ENCODE measurements at regions not wholly inside any gene's neighbourhood (a gene's known extent, or its start where the extent isn't known, plus 50 kb on each side); places are given as distances from the start of the nearest gene placed in this dataset.

DNA sequence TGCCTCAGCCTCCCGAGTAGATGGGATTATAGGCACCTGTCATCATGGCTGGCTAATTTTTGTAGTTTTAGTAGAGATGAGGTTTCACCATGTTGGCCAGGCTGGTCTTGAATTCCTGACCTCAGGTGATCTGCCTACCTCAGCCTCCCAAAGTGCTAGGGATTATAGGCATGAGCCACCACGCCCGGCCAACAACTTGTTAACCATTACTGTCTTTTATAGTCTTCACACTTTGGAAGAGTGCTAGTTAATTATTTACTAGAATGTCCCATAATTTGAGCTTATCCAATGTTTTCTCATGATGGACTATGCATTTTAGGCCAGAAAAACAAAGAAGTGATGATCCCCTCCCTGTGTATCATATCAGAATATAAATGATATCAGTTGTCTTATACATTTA is 288.6 kb upstream of the CBLB start:
- TF ChIP-seq TAF1 (IDR thresholded peaks at IDR 0.05; ENCODE audit: borderline replicate concordance, low read depth, low read length) (no peak), POLR2AphosphoS5 (IDR thresholded peaks at IDR 0.05; ENCODE audit: low read depth, low read length) (no peak), POLR2A (IDR thresholded peaks at IDR 0.05; ENCODE audit: low read depth, low read length) (no peak)
- no peak for DNase-seq (ENCODE audit: insufficient read length)

GRCh38 chr3:106160396-106160795 is 291.6 kb upstream of the CBLB start:
- DNase-seq (ENCODE audit: insufficient read length) (no peak), FAIRE-seq (no peak)
- TF ChIP-seq POLR2AphosphoS5 (IDR thresholded peaks at IDR 0.05; ENCODE audit: low read depth, low read length), result no peak

More for the DNA sequence above, 288.6 kb upstream of the CBLB start:
- FAIRE-seq, result no peak

DNA sequence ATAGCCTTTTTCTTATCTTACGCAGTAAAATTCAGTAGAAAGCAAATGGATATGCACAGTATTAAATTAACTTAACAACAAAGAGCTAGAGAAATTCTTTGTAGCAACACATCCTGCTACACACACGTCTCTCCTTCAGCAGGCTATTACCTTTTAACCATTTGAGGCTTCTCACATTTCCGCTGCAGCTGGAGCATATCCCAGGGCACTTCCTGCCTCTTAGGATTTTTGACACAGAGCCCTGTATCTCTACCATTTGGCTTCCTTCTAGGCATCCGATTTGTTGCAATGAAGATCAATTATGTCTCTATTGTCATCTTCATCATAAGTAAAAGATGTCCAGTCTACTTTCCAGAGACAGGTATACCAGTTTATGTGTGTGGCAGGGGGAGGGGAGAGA is 292.4 kb upstream of the CBLB start:
- TF ChIP-seq POLR2A (IDR thresholded peaks at IDR 0.05; ENCODE audit: low read depth, low read length), result no peak
- no peak for TF ChIP-seq TAF1 (IDR thresholded peaks at IDR 0.05; ENCODE audit: borderline replicate concordance, low read depth, low read length)
- TF ChIP-seq POLR2AphosphoS5 (IDR thresholded peaks at IDR 0.05; ENCODE audit: low read depth, low read length), result no peak
- DNase-seq (ENCODE audit: insufficient read length) (no peak), FAIRE-seq (no peak)

DNA sequence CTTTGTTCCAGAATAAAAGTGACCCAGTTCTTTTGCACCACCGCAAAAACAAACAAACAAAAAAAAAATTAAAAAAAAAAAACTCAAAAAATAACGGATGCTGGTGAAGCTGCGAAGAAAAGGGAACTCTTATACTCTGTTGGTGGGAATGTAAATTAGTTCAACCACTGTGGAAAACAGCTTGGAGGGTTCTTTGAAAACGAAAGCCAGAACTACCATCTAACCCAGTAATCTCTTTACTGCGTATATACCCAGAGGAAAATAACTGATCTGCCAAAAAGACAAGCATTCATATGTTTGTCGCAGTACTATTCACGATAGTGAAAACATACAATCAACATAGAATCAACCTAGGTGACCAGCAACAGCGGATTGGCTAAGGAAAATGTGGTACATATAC is 298.9 kb upstream of the CBLB start:
- DNase-seq (ENCODE audit: insufficient read length) (no peak), FAIRE-seq (no peak)
- no peak for TF ChIP-seq POLR2AphosphoS5 (IDR thresholded peaks at IDR 0.05; ENCODE audit: low read depth, low read length)
- no peak for TF ChIP-seq TAF1 (IDR thresholded peaks at IDR 0.05; ENCODE audit: borderline replicate concordance, low read depth, low read length)
- TF ChIP-seq POLR2A (IDR thresholded peaks at IDR 0.05; ENCODE audit: low read depth, low read length), result no peak

GRCh38 chr3:106168962-106169750 is 300.3 kb upstream of the CBLB start:
- DNase-seq (ENCODE audit: insufficient read length) (no peak), FAIRE-seq (no peak)
- TF ChIP-seq POLR2AphosphoS5 (IDR thresholded peaks at IDR 0.05; ENCODE audit: low read depth, low read length), result no peak
- TF ChIP-seq POLR2A (IDR thresholded peaks at IDR 0.05; ENCODE audit: low read depth, low read length), result no peak
- TF ChIP-seq TAF1 (IDR thresholded peaks at IDR 0.05; ENCODE audit: borderline replicate concordance, low read depth, low read length), result no peak

DNA sequence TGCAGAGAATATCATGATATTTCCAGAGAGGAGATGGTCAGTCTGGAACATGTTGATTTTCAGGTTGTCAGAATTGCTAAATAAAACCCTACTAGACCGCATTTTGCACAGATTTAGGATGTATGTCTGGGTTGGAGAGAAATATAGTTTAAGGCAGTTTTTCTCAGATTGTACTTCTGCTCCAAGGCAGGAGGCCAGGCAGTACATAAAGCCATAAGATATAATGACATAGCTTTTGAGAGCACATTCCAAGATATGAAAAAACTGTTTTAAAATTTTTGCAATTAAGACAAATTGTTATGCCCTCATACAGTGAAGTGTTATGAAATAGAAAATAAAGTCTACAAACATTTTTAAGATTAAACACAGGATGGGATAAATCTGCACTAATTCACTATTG is 301.8 kb upstream of the CBLB start:
- DNase-seq (ENCODE audit: insufficient read length) (no peak), FAIRE-seq (no peak)
- TF ChIP-seq POLR2A (IDR thresholded peaks at IDR 0.05; ENCODE audit: low read depth, low read length) (no peak), TAF1 (IDR thresholded peaks at IDR 0.05; ENCODE audit: borderline replicate concordance, low read depth, low read length) (no peak), POLR2AphosphoS5 (IDR thresholded peaks at IDR 0.05; ENCODE audit: low read depth, low read length) (no peak)

DNA sequence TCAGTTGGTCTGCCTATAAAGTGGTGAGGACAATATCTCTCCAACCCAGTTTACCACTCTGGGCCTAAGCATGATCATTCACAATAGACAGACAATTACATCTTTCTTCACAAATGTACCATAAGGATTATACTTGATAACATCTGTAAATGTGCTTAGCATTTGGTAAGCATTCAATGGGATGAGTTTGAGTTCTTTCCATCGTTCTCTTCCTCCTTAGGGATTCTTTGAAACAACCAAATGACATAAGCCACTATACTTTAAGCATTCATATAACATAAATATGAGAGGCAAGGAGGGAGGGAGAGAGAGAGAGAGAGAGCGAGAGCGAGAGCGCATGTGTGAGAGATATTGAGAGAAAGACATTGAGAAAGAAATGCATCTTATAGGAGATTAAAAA is 303.3 kb upstream of the CBLB start:
- FAIRE-seq (no peak), DNase-seq (ENCODE audit: insufficient read length) (no peak)
- no peak for TF ChIP-seq POLR2A (IDR thresholded peaks at IDR 0.05; ENCODE audit: low read depth, low read length)
- TF ChIP-seq POLR2AphosphoS5 (IDR thresholded peaks at IDR 0.05; ENCODE audit: low read depth, low read length), result no peak
- TF ChIP-seq TAF1 (IDR thresholded peaks at IDR 0.05; ENCODE audit: borderline replicate concordance, low read depth, low read length), result no peak

DNA sequence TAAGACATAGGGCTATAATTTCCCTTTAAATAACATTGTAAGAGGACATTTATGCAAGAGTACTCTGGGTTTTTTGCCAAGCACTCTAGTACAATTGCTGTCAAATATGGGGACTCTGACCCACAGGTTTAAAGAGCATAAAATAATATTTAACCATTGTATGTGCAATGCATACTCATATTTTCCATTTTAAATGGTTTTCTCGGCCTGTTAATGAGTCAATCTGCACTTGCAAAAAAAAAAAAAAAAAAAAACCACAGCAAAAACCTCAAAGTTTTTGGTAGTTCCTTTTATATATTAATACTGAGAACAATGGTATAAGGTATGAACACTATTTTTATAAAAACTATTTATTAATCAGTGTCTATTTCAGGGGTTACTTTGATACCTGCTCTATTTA is 304.0 kb upstream of the CBLB start:
- TF ChIP-seq POLR2A (IDR thresholded peaks at IDR 0.05; ENCODE audit: low read depth, low read length), result no peak
- TF ChIP-seq POLR2AphosphoS5 (IDR thresholded peaks at IDR 0.05; ENCODE audit: low read depth, low read length), result no peak
- TF ChIP-seq TAF1 (IDR thresholded peaks at IDR 0.05; ENCODE audit: borderline replicate concordance, low read depth, low read length), result no peak
- DNase-seq (ENCODE audit: insufficient read length) (no peak), FAIRE-seq (no peak)

DNA sequence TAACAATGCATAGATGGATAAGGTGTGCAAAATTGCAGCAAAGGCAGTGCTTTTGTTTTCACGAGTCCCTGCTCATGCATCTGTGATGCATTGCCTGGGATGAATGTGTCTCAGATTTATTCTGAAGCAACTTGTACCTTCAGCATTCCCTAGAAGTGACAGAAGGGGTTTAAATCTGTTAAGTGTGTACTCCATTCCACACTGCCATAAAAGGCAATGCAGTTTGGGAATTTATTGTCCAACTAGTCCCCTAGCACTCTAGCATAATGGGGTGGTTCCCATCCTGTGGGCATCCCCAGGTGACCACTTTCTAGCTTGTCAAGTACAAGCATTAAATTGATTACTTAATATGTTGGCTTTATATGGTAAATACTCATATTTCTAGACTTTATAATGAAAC is 306.5 kb upstream of the CBLB start:
- FAIRE-seq, result no peak
- TF ChIP-seq POLR2AphosphoS5 (IDR thresholded peaks at IDR 0.05; ENCODE audit: low read depth, low read length) (no peak), TAF1 (IDR thresholded peaks at IDR 0.05; ENCODE audit: borderline replicate concordance, low read depth, low read length) (no peak), POLR2A (IDR thresholded peaks at IDR 0.05; ENCODE audit: low read depth, low read length) (no peak)
- no peak for DNase-seq (ENCODE audit: insufficient read length)

DNA sequence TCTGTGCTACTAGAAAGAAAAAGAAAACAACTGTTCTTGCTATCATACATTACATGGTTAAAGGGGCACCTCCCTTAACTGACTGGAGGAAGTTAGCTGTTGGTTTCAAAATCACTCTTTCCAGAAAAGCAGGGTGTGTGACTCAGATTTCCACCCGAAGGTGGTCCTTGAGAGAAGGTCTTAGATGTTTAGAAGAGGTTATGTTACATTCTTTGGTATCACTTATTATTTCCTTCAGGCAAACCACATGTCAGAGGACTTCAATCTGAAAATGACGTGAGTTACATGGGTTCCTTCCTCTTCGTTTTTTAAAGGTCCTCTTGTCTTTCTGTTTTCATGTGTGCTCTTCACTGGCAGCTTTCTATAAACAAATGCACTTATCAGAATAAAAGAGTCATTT is 307.9 kb upstream of the CBLB start:
- TF ChIP-seq POLR2A (IDR thresholded peaks at IDR 0.05; ENCODE audit: low read depth, low read length) (no peak), POLR2AphosphoS5 (IDR thresholded peaks at IDR 0.05; ENCODE audit: low read depth, low read length) (no peak), TAF1 (IDR thresholded peaks at IDR 0.05; ENCODE audit: borderline replicate concordance, low read depth, low read length) (no peak)
- FAIRE-seq (peak; percentile 88), DNase-seq (ENCODE audit: insufficient read length) (no peak)

DNA sequence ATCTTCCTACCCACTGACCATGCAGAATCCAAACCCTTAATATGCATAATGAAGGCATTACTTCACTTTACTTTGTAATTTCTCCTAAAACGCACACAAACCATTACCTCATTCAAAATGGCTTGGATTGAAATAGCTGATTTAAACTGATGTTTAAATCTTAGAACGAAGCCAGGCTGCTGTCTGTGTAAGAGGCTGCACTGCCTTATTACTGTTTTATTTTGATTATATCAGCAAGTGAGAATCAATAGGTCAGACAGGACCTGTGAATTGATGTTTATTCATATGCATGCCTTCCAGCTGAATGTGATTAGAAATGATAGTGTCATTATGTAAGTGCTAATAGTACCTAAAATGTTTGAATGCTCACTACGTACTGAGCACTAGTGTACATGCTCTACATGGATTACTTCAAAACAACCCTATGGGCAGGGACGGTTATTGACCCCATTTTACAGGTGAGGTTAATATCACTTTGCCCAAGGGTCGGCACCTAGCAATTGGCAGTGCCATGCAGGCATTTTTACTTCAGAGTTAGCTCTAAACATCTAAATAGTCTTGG is 314.2 kb upstream of the CBLB start:
- TF ChIP-seq POLR2AphosphoS5 (IDR thresholded peaks at IDR 0.05; ENCODE audit: low read depth, low read length), result no peak
- no peak for TF ChIP-seq TAF1 (IDR thresholded peaks at IDR 0.05; ENCODE audit: borderline replicate concordance, low read depth, low read length)
- no peak for TF ChIP-seq POLR2A (IDR thresholded peaks at IDR 0.05; ENCODE audit: low read depth, low read length)
- FAIRE-seq (peak; percentile 40), DNase-seq (ENCODE audit: insufficient read length) (no peak)

- TF ChIP-seq POLR2A (IDR thresholded peaks at IDR 0.05; ENCODE audit: low read depth, low read length) (no peak), TAF1 (IDR thresholded peaks at IDR 0.05; ENCODE audit: borderline replicate concordance, low read depth, low read length) (no peak), POLR2AphosphoS5 (IDR thresholded peaks at IDR 0.05; ENCODE audit: low read depth, low read length) (no peak)
- FAIRE-seq (peak; percentile 68), DNase-seq (ENCODE audit: insufficient read length) (no peak)
Observed at GRCh38 chr3:106183762-106184391, 315.1 kb upstream of the CBLB start.

All from GM12892 (cell line).